Epithelial cell of proximal tubule (primary cell): ENCODE measurements at regions not wholly inside any gene's neighbourhood (a gene's known extent, or its start where the extent isn't known, plus 50 kb on each side); places are given as distances from the start of the nearest gene placed in this dataset.

ENCODE experiments used
- DNase-seq: peaks from one replicate; pipeline ENCODE4 v3.0.0-alpha.2; 2011; ENCODE audit warnings: low read depth
- H3K4me3 ChIP-seq: 2 replicates; pipeline ENCODE4 v1.5.1; 2011; ENCODE audit warnings: low read depth, mild to moderate bottlenecking, low read length
- TF ChIP-seq, protein P1 (sequence below): conservative IDR thresholded peaks from 2 replicates; pipeline ENCODE4 v1.5.1; 2012; ENCODE audit warnings: low read depth, mild to moderate bottlenecking, low read length

DNA sequence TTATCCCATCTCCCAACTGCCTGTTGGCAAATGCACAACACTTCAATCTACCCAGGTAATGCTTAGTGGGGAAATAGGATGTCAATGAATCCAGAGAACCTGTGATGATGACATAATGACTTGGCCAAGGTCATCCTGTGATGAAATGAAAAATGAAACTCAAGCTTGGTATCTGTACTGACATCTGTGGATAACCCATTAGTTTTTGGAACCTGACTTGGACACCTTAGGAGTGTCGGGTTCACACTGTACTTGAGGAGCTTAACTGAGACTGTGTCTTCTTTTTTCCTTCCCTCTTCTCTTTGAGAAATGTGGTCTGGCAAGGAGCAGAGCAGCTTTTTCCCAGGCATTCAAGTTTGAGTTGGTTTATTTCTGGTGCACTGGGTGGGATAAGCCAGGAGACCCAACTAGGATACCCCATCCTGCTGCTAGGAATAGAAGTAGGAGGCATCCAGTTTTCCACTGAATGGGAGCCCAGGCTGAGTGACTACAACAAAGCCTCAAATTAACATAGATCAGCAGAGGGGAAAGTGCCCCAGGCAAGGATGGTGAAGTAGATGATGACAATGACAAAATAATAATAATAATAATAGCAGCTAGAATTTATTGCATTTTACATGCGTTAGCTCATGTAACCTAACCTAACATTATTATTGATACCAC lies 72.1 kb downstream of the ADRB2 start:
- DNase-seq = no peak
- H3K4me3 ChIP-seq = no peak overlapping the region
- TF ChIP-seq, protein P1, sequence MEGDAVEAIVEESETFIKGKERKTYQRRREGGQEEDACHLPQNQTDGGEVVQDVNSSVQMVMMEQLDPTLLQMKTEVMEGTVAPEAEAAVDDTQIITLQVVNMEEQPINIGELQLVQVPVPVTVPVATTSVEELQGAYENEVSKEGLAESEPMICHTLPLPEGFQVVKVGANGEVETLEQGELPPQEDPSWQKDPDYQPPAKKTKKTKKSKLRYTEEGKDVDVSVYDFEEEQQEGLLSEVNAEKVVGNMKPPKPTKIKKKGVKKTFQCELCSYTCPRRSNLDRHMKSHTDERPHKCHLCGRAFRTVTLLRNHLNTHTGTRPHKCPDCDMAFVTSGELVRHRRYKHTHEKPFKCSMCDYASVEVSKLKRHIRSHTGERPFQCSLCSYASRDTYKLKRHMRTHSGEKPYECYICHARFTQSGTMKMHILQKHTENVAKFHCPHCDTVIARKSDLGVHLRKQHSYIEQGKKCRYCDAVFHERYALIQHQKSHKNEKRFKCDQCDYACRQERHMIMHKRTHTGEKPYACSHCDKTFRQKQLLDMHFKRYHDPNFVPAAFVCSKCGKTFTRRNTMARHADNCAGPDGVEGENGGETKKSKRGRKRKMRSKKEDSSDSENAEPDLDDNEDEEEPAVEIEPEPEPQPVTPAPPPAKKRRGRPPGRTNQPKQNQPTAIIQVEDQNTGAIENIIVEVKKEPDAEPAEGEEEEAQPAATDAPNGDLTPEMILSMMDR = no peak

DNA sequence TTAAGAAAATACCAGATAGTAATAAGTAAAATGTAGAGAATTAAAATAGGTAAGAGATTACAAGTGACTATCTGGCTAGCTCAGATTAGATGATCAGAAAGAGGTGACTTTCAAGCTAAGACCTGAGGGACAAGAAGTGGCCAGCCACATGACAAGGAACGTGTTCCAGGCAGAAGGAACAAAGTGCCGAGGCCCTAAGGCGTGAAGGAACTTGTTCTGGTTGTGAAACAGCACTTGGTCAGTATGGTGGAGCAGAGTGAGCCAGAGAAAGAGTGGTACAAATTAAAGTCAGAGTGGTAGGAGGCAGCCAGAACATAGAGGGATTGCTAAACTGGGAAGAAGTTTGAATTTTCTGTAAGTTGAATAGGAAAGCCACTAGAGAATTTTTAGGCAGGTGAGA lies 73.6 kb downstream of the ADRB2 start:
- TF ChIP-seq, protein P1 = no peak
- H3K4me3 ChIP-seq = no peak overlapping the region
- DNase-seq = no peak

DNA sequence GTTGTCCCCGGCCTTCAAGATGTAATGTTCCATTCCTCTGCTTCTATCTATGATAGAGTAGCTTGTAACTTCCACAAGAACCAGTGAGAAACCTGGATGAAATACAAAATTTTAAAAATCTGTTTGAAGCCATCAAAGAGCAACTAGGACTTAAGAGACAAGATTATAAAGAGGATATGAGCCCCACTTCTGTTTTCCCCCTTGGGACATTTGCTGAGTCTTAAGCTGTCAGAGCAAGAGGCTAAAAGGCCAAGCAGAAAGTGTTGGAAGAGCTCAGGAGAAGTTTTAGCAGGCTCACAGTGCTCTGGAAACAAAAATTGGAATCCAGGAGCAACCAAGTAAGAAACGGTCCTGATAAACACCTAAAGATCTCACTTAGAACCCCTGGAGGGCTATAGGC lies 76.1 kb downstream of the ADRB2 start:
- TF ChIP-seq, protein P1 = no peak

DNA sequence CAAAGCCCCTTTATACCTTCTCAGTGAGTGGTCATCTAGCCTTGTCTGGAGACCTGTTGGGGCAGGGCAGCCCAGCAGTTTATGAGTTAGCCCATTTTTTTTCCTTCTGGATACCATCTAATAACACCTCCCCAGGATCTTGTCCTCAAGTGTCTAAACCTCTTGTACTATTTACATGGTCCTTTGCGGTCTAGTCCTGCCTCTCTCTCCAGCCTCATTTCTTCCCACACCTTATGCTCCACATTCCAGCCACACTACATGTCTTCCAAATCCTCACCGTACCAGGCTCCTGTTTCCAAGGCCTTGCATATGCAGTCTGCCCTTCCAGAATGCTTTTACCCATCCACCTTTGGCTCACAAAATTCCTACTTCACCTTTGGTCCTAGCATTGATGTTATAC lies 77.2 kb downstream of the ADRB2 start:
- no peak overlapping the region for H3K4me3 ChIP-seq

More for the DNA sequence above, 76.1 kb downstream of the ADRB2 start:
- H3K4me3 ChIP-seq = no peak overlapping the region
- DNase-seq = no peak

DNA sequence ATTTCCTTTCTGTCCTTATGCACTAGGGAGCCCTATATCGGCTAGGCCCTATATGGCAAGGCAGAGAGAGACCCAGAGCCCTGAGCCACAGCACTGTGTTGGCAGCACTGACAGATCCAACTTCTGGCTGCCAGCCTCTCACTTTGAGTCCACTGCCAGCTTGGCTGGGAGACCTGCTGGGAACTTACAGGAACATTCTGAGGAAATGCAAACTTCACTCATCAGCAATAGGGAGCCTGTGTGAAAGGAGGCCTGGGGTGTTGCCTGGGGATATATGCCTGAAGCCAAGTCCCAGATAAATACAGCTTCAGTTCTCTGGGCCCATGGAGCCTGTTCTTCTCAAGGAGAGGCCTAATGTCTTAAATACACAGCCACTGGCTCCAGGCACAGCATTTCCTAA lies 78.0 kb downstream of the ADRB2 start:
- TF ChIP-seq, protein P1 = no peak
- DNase-seq = no peak
- no peak overlapping the region for H3K4me3 ChIP-seq

More for the DNA sequence above, 77.2 kb downstream of the ADRB2 start:
- no peak for DNase-seq
- TF ChIP-seq, protein P1 = no peak

DNA sequence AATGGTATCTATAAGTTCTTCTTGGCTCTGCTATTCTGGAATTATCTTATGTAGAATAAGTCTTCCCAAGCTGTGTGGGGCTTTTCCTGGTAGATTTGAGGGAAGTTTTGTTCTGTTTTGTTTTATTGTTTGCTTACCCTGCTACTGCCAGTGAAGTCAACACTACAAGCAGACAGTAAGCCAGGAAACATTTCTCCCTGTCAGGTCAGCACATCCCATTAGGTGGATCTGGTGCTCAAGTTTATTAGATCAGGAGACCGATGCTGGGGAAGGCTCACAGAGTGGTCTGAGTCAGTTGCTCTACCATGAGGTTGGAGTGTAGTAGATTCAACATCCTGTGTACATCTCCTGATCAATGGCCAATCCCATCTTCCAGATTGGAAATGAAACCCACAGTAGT lies 79.1 kb downstream of the ADRB2 start:
- no peak overlapping the region for H3K4me3 ChIP-seq
- no peak for DNase-seq
- TF ChIP-seq, protein P1 = no peak

DNA sequence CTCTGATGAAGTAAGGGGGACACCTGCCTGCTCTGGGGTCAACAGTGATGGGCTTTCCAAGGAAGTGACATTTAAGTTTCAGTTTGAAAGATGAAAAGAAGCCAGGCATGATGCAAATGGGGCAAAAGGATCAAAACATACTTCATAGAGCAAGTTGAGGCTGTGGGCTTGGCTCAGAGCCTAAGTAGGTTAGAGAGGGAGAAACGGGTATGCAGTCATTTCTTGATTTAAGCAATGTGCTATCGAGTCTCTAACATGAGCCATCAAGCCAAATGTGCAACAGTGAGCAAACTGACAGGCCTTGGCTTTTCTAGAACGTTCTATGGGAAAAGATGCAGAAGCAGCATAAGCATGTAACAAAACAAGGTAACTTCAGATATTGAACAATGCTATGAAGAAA lies 80.6 kb downstream of the ADRB2 start:
- TF ChIP-seq, protein P1 = no peak
- no peak overlapping the region for H3K4me3 ChIP-seq
- DNase-seq = no peak
